OCI-LY1 (cell line): ENCODE measurements at regions not wholly inside any gene's neighbourhood (a gene's known extent, or its start where the extent isn't known, plus 50 kb on each side); places are given as distances from the start of the nearest gene placed in this dataset.

Source experiments
- EZH2 ChIP-seq: fragments of 200-600 bp; sonication (generic), shearing (Covaris generic); IDR thresholded peaks from 2 replicates; pipeline ENCODE4 v1.8.0; 2017; ENCODE audit warnings: borderline replicate concordance, mixed run types, mild to moderate bottlenecking, antibody characterized with exemption, low read length, moderate library complexity, mixed read lengths
- TF ChIP-seq, protein P1 (sequence below): fragments of 200-600 bp; sonication (generic), shearing (Covaris generic); IDR thresholded peaks from 2 replicates; pipeline ENCODE4 v1.5.1; 2017; ENCODE audit warnings: mild to moderate bottlenecking, antibody characterized with exemption, low read length, moderate library complexity, mixed read lengths

DNA sequence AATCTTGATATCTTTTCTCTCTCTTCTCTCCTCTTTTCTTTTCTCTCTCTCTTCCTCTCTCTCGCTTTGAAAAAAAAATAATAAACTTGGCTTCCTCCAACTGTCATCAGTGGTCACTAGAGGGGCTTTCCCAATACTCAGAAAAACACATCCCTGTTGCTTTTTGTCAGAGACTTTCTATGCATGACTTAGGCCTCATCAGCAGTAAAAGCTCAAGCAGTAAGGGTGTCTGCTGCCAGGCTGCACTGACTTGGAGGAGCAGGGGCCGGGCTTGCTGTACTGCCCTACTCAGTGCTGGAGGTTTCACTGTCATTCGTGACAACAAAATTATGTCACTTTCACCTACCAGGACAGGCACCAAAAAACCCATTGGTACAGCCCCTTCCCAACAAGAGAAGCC is 272.0 kb downstream of the ADGB start:
- no peak for TF ChIP-seq EZH2
- TF ChIP-seq, protein P1, sequence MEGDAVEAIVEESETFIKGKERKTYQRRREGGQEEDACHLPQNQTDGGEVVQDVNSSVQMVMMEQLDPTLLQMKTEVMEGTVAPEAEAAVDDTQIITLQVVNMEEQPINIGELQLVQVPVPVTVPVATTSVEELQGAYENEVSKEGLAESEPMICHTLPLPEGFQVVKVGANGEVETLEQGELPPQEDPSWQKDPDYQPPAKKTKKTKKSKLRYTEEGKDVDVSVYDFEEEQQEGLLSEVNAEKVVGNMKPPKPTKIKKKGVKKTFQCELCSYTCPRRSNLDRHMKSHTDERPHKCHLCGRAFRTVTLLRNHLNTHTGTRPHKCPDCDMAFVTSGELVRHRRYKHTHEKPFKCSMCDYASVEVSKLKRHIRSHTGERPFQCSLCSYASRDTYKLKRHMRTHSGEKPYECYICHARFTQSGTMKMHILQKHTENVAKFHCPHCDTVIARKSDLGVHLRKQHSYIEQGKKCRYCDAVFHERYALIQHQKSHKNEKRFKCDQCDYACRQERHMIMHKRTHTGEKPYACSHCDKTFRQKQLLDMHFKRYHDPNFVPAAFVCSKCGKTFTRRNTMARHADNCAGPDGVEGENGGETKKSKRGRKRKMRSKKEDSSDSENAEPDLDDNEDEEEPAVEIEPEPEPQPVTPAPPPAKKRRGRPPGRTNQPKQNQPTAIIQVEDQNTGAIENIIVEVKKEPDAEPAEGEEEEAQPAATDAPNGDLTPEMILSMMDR, result no peak
